Stimulated activated CD4-positive, alpha-beta T cell treated with anti-CD3 and anti-CD28 coated beads, TNF-alpha, amount 100 ng/mL, for 48 hours (primary cell): ENCODE measurements at regions not wholly inside any gene's neighbourhood (a gene's known extent, or its start where the extent isn't known, plus 50 kb on each side); places are given as distances from the start of the nearest gene placed in this dataset.
"Not testable (repeated sequence)": the region's sequence is repeated elsewhere in the genome, so short reads cannot be mapped to it uniquely, and the experiment has no call there.

Experiments used
- DNase-seq, 3 donors: peaks; one replicate each; pipeline ENCODE4 v3.0.0-alpha.2; 2020; ENCODE audit warnings: low read depth in 3 of 3

- no peak for DNase-seq
Observed at GRCh38 chr2:61626827-61627226, 88.7 kb upstream of the XPO1 start.

GRCh38 chr2:61623747-61624146, 85.6 kb upstream of the XPO1 start:
- no peak for DNase-seq

- DNase-seq = no peak
Observed at GRCh38 chr2:61620244-61621159, 82.3 kb upstream of the XPO1 start.

- no peak for DNase-seq
Observed at GRCh38 chr2:61619561-61619960, 81.4 kb upstream of the XPO1 start.

- DNase-seq = no peak
Observed at GRCh38 chr2:61617610-61618009, 79.5 kb upstream of the XPO1 start.

- DNase-seq = no peak
Observed at GRCh38 chr2:61605245-61605644, 67.1 kb upstream of the XPO1 start.

GRCh38 chr2:61604433-61604832, 66.3 kb upstream of the XPO1 start:
- DNase-seq = no peak

GRCh38 chr2:61598515-61599156, 60.5 kb upstream of the XPO1 start:
- DNase-seq = peak in 1 of 3 donors; percentile 7

- no peak for DNase-seq
Observed at GRCh38 chr2:61597300-61598289, 59.4 kb upstream of the XPO1 start.

- DNase-seq = not testable (repeated sequence)
Observed at GRCh38 chr2:61594201-61594600, 56.0 kb upstream of the XPO1 start.

- DNase-seq = not testable (repeated sequence)
Observed at GRCh38 chr2:61593648-61594047, 55.5 kb upstream of the XPO1 start.

- no peak for DNase-seq
Observed at GRCh38 chr2:61590214-61590613, 52.1 kb upstream of the XPO1 start.

GRCh38 chr2:61588566-61588965, 50.4 kb upstream of the XPO1 start:
- DNase-seq = no peak
